ENCODE measurements at regions not wholly inside any gene's neighbourhood (a gene's known extent, or its start where the extent isn't known, plus 50 kb on each side); places are given as distances from the start of the nearest gene placed in this dataset.

DNA sequence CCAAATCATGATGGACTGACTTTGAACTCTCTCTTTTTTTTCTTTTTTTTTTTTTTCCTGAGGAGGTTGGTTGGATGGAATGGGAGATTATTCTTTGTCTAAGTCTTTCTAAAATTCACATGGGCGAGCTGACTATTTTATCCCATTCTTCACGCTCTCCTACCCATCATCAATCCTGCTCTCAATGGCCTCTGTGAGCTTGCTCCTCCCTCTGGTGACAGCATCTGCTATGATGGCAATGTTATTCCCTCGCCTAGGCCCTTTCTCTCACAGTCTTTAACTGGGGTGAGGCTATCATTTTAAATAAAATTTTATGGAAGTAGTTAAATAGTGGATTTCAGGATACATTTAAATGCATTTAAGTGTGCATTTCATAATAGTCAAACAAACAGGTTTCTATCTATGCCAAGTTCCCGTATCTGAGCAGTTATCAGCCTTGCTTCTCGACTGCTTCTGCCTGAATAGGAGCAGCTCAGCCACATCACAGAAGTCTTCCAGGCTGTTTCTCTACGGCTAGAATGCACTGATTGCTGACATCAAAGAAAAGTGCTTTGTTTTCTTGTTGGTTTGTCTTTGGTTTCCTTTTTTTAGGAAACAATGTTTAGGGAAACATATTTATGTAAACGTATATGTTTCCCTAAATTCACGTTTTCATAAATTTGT lies 2233.8 kb downstream of the MAT2B start:
- Histone ChIP-seq H3K36me3 (no peaks in the 10 kb centered on the region), H3K27ac (no peak overlapping the region), H3K9me3 (no peaks in the 10 kb centered on the region), H3K4me3 (no peak overlapping the region), H3K4me1 (no peaks in the 10 kb centered on the region), H3K27me3 (no peaks in the 10 kb centered on the region)
- WGBS (ENCODE audit: insufficient coverage, low coverage, low lambda C conversion rate, missing lambda C conversion rate) = 49% methylated on average over 8 of the region's 8 CpGs
- no peak for TF ChIP-seq POLR2A (IDR thresholded peaks at IDR 0.05)
- TF ChIP-seq, protein P1, sequence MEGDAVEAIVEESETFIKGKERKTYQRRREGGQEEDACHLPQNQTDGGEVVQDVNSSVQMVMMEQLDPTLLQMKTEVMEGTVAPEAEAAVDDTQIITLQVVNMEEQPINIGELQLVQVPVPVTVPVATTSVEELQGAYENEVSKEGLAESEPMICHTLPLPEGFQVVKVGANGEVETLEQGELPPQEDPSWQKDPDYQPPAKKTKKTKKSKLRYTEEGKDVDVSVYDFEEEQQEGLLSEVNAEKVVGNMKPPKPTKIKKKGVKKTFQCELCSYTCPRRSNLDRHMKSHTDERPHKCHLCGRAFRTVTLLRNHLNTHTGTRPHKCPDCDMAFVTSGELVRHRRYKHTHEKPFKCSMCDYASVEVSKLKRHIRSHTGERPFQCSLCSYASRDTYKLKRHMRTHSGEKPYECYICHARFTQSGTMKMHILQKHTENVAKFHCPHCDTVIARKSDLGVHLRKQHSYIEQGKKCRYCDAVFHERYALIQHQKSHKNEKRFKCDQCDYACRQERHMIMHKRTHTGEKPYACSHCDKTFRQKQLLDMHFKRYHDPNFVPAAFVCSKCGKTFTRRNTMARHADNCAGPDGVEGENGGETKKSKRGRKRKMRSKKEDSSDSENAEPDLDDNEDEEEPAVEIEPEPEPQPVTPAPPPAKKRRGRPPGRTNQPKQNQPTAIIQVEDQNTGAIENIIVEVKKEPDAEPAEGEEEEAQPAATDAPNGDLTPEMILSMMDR (IDR thresholded peaks at IDR 0.05) = no peak
- ATAC-seq (no peak), DNase-seq (no peak)
- intact Hi-C loops (cut with DNase I) = no loop called here

GRCh38 chr5:165757791-165758190 lies 2252.4 kb downstream of the MAT2B start:
- Histone ChIP-seq H3K4me3 (no peak overlapping the region), H3K36me3 (no peaks in the 10 kb centered on the region), H3K27me3 (no peaks in the 10 kb centered on the region), H3K9me3 (no peaks in the 10 kb centered on the region), H3K27ac (no peak overlapping the region), H3K4me1 (no peaks in the 10 kb centered on the region)
- 55% methylated on average over 4 of the region's 4 CpGs for WGBS (ENCODE audit: insufficient coverage, low coverage, low lambda C conversion rate, missing lambda C conversion rate)
- TF ChIP-seq, protein P1 (IDR thresholded peaks at IDR 0.05) = no peak
- TF ChIP-seq POLR2A (IDR thresholded peaks at IDR 0.05) = no peak
- intact Hi-C loops (cut with DNase I) = no loop called here
- no peak for ATAC-seq
- DNase-seq = no peak

DNA sequence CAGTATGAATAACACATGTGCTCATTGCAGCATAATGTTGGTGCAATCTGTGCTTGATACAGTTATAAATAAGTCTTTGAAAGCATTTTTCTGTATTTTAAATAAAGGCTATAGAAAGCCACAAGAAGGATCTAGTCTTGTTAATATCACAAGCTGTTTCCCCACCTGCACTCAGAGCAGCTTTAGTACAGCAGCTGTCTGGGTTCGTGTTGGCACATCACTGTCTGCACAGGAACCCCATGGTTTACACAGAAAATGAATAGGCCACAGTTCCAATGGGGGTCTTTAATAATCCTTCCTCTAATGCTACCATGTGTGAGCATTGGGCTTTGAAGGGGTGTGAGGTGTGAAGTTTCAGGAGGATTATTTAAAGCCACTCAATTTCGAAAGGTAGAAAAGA lies 2269.7 kb downstream of the MAT2B start:
- DNase-seq = no peak
- intact Hi-C loops (cut with DNase I) = no loop called here
- 26% methylated on average over 2 of the region's 2 CpGs for WGBS (ENCODE audit: insufficient coverage, low coverage, low lambda C conversion rate, missing lambda C conversion rate)
- Histone ChIP-seq H3K27me3 (no peaks in the 10 kb centered on the region), H3K36me3 (no peaks in the 10 kb centered on the region), H3K4me1 (no peaks in the 10 kb centered on the region), H3K27ac (no peak overlapping the region), H3K4me3 (no peak overlapping the region), H3K9me3 (no peaks in the 10 kb centered on the region)
- ATAC-seq = no peak
- TF ChIP-seq, protein P1 (IDR thresholded peaks at IDR 0.05) = no peak
- no peak for TF ChIP-seq POLR2A (IDR thresholded peaks at IDR 0.05)

DNA sequence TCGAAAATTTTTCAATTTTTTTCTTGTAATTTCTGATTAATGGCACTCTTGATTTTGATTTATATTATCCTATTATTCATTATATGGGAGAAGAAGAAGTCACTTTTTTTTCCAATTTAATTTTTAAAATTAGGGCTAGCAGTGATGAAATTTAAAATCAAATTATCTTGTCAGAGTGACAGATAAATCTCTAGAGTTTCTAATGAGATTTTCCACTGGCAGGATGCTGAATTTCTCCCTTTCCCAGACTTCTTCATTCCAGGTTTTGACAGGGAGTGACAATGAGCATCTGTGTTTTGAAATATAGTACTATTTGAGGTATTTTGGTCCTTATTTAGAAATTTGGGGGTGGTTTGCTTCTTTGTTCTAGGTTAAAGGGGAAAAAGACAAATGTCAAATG lies 2274.1 kb downstream of the MAT2B start:
- ATAC-seq (no peak), DNase-seq (no peak)
- Histone ChIP-seq H3K27me3 (no peaks in the 10 kb centered on the region), H3K4me3 (no peak overlapping the region), H3K4me1 (no peaks in the 10 kb centered on the region), H3K36me3 (no peaks in the 10 kb centered on the region), H3K27ac (no peak overlapping the region), H3K9me3 (no peaks in the 10 kb centered on the region)
- intact Hi-C loops (cut with DNase I) = no loop called here
- TF ChIP-seq POLR2A (IDR thresholded peaks at IDR 0.05) = no peak
- TF ChIP-seq, protein P1 (IDR thresholded peaks at IDR 0.05) = no peak
- whole genome bisulfite sequencing (ENCODE audit: insufficient coverage, low coverage, low lambda C conversion rate, missing lambda C conversion rate) = 14% methylated on average over 1 of the region's 1 CpG

- Histone ChIP-seq H3K4me1 (no peaks in the 10 kb centered on the region), H3K27ac (no peak overlapping the region), H3K4me3 (no peak overlapping the region), H3K9me3 (no peaks in the 10 kb centered on the region), H3K36me3 (no peaks in the 10 kb centered on the region), H3K27me3 (no peaks in the 10 kb centered on the region)
- no peak for DNase-seq
- WGBS (ENCODE audit: insufficient coverage, low coverage, low lambda C conversion rate, missing lambda C conversion rate) = 68% methylated on average over 5 of the region's 5 CpGs
- no peak for ATAC-seq
- TF ChIP-seq POLR2A (IDR thresholded peaks at IDR 0.05) = no peak
- TF ChIP-seq, protein P1 (IDR thresholded peaks at IDR 0.05) = no peak
- intact Hi-C loops (cut with DNase I) = no loop called here
Measured at GRCh38 chr5:165780901-165781300, 2275.5 kb downstream of the MAT2B start.
